Cardiac muscle cell (in vitro differentiated cells and primary cell): ENCODE measurements at regions not wholly inside any gene's neighbourhood (a gene's known extent, or its start where the extent isn't known, plus 50 kb on each side); places are given as distances from the start of the nearest gene placed in this dataset.

Experiments used
- DNase-seq, 2 donors: peaks; one replicate each; pipeline versions ENCODE4 v3.0.0 to v3.0.0-alpha.2; 2010 to 2017; ENCODE audit warnings: low read depth in 1 of 2, low spot score in 1 of 2
- H3K27ac ChIP-seq: fragments of 200-600 bp; sonication (generic); 2 replicates; pipeline ENCODE4 v1.5.1; 2016
- H3K27me3 ChIP-seq: fragments of 200-600 bp; sonication (generic); 2 replicates; pipeline ENCODE4 v1.6.0; 2016; ENCODE audit warnings: control low read depth
- H3K36me3 ChIP-seq: fragments of 200-600 bp; sonication (generic); 2 replicates; pipeline ENCODE4 v1.5.1; 2016; ENCODE audit warnings: control low read depth
- H3K4me1 ChIP-seq: fragments of 200-600 bp; sonication (generic); 2 replicates; pipeline ENCODE4 v1.8.1; 2017; ENCODE audit warnings: low read depth, mild to moderate bottlenecking, mixed run types
- H3K4me3 ChIP-seq: fragments of 200-600 bp; sonication (generic); 2 replicates; pipeline ENCODE4 v1.5.1; 2016; ENCODE audit warnings: mild to moderate bottlenecking
- H3K9me3 ChIP-seq: fragments of 200-600 bp; sonication (generic); 2 replicates; pipeline ENCODE4 v1.5.1; 2017; ENCODE audit warnings: low read depth, mild to moderate bottlenecking, control low read depth
- CTCF ChIP-seq: IDR thresholded peaks from 2 replicates; pipeline ENCODE4 v1.5.1; 2012; ENCODE audit warnings: low read depth, mild to moderate bottlenecking, low read length

- peak in 1 of 2 donors; percentile 35 for DNase-seq
- no peak overlapping the region for H3K4me3 ChIP-seq
- TF ChIP-seq CTCF = no peak
These were observed 148.5 kb downstream of the MRPL14 start for GRCh38 chr6:43978473-43979346.

DNA sequence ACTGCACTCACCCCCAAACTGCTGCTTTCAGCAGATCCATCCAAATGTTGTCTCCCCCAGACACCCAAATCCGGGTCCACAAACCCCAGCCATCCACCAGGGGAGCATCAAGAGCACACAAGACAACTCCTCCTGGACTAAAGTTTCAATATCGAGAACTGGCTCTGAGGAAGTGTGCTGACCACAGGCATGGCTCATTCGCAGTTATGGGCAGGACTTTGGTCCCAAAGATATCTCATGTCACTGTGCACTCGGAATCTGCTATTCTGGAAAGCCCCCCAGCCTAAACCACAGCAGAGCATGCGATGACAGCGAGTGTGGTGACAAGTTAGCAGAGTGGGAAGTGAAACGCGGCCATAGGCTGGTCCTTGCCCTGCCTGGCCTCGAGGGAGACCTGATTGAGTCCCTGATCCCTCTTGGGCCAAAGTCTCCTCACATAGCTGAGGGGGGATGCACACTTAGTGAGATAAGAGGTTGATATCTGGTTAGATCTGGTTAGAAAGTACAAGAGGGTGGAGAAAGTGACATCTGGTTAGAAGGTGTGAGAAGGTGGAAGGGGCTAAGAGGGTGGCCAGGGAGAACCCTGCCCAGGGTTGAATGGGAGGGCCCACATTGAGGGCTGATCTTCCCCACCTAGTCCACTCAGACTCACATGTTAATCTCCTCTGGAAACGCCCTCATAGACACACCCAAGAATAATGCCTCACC, 149.7 kb downstream of the MRPL14 start:
- Histone ChIP-seq H3K9me3 (no peaks in the 10 kb centered on the region), H3K27ac (no peak overlapping the region), H3K4me3 (no peak overlapping the region), H3K4me1 (no peaks in the 10 kb centered on the region), H3K36me3 (no peaks in the 10 kb centered on the region), H3K27me3 (no peaks in the 10 kb centered on the region)
- no peak for DNase-seq
- peak; percentile 22 for TF ChIP-seq CTCF

More at GRCh38 chr6:43978473-43979346, 148.5 kb downstream of the MRPL14 start:
- Histone ChIP-seq H3K27me3 (no peaks in the 10 kb centered on the region), H3K9me3 (no peaks in the 10 kb centered on the region), H3K36me3 (no peaks in the 10 kb centered on the region), H3K27ac (no peak overlapping the region), H3K4me1 (no peaks in the 10 kb centered on the region)

GRCh38 chr6:43976706-43977403, 150.4 kb downstream of the MRPL14 start:
- no peaks in the 10 kb centered on the region for H3K36me3 ChIP-seq
- no peak overlapping the region for H3K27ac ChIP-seq
- H3K4me3 ChIP-seq = no peak overlapping the region
- no peak for DNase-seq
- H3K27me3 ChIP-seq = no peaks in the 10 kb centered on the region
- no peak for TF ChIP-seq CTCF
- H3K9me3 ChIP-seq = no peaks in the 10 kb centered on the region
- H3K4me1 ChIP-seq = no peaks in the 10 kb centered on the region

GRCh38 chr6:43974643-43975230, 152.5 kb downstream of the MRPL14 start:
- TF ChIP-seq CTCF = no peak
- H3K36me3 ChIP-seq = no peaks in the 10 kb centered on the region

DNA sequence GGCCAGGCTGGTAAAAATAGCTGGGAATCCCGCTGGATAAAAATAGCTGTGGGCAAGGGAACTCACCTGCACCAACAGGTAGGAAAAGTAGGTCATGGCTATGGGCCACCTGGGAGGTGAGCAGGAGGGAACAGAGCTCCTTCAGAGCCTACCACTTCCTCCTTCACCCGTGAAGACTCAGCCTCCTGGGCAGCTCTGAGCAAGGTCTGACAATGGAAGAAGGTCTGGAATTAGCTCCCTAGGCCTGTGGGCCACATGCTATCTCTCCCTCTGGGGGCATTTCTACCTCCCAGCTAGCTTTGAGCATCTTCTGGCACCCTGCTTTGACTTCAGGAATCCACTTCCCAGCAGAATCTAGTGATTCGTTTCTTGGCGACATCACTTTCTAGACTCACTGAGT, 153.9 kb downstream of the MRPL14 start:
- H3K27me3 ChIP-seq = no peaks in the 10 kb centered on the region
- H3K27ac ChIP-seq = no peak overlapping the region
- no peak for DNase-seq
- H3K9me3 ChIP-seq = no peaks in the 10 kb centered on the region
- no peak overlapping the region for H3K4me3 ChIP-seq
- TF ChIP-seq CTCF = no peak
- H3K4me1 ChIP-seq = no peaks in the 10 kb centered on the region
- H3K36me3 ChIP-seq = no peaks in the 10 kb centered on the region

More at GRCh38 chr6:43974643-43975230, 152.5 kb downstream of the MRPL14 start:
- no peaks in the 10 kb centered on the region for H3K27me3 ChIP-seq
- H3K4me1 ChIP-seq = no peaks in the 10 kb centered on the region
- no peak overlapping the region for H3K4me3 ChIP-seq
- no peak for DNase-seq
- H3K9me3 ChIP-seq = no peaks in the 10 kb centered on the region
- H3K27ac ChIP-seq = no peak overlapping the region
